ENCODE measurements at regions not wholly inside any gene's neighbourhood (a gene's known extent, or its start where the extent isn't known, plus 50 kb on each side); places are given as distances from the start of the nearest gene placed in this dataset.
A peak's percentile ranks its signal among the peaks of the same experiment; 100 is the strongest.

DNA sequence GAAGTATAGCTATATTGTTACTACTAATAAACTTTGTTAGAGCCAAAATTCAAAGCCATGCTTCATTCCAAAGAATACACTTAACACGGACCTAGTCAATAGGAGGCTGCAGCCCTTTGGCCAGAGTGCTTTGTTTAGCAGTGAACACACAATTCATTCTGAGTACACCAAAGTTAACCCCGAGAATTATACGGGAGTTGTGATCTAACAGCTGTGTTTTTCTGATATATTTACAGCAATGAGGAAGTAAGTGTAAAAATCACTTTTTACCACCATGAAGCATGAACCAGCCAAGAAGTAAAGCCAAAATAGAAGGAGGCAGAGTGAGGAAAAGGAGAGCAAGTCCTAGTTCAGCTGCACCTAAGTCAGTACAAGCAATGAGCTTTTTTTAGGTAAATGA, 156.8 kb upstream of the PDE3A start:
- TF ChIP-seq POLR2A (IDR thresholded peaks at IDR 0.05), result no peak
- no peak for TF ChIP-seq CTCF (IDR thresholded peaks at IDR 0.05)
- intact Hi-C loops (cut with DNase I), result no loop called here
- H3K27me3 ChIP-seq, result no peaks in the 10 kb centered on the region
- peaks cover 19 to 46% (median 26%) of the 10 kb centered on the region in 3 donors for H3K4me1 ChIP-seq
- H3K27ac ChIP-seq, result peak overlapping the region in 3 of 4 donors; percentile 81 to 85 (median 84)
- H3K9me3 ChIP-seq, result no peaks in the 10 kb centered on the region
- no peak for DNase-seq
- 17 to 31% methylated on average over 3 of the region's 3 CpGs for WGBS, 2 donors
- H3K36me3 ChIP-seq, result no peaks in the 10 kb centered on the region
- no peak overlapping the region for H3K4me3 ChIP-seq

DNA sequence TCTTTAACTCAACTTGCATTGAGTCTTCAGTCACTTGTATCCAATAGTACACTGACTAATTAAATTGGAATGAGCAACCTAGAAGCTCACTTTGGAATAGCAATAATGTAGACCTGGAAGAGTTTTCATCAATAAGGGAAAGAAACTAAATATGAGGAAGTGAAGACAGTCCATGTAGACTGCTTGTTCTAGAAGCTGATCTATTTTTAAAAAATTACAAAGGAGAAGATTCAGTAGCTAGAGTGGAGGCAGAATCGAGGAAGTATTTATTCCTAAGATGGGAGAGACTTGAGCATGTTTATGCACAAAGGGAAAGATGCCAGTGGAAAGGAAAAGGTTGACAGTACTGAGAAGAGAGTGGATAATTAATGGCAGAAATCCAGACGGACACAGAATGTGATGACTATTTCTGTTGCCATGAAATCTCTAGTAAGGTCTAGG, 156.3 kb upstream of the PDE3A start:
- no peak for DNase-seq
- peaks cover 19 to 46% (median 26%) of the 10 kb centered on the region in 3 donors for H3K4me1 ChIP-seq
- peak overlapping the region in 2 of 4 donors; percentile 12 to 50 for H3K4me3 ChIP-seq
- H3K9me3 ChIP-seq, result no peaks in the 10 kb centered on the region
- H3K36me3 ChIP-seq, result no peaks in the 10 kb centered on the region
- 0 to 9% methylated on average over 2 of the region's 2 CpGs for WGBS, 2 donors
- TF ChIP-seq POLR2A (IDR thresholded peaks at IDR 0.05), result no peak
- TF ChIP-seq CTCF (IDR thresholded peaks at IDR 0.05), result no peak
- intact Hi-C loops (cut with DNase I), result no loop called here
- no peaks in the 10 kb centered on the region for H3K27me3 ChIP-seq
- H3K27ac ChIP-seq, result peak overlapping the region; percentile 6 to 85 (median 82)

DNA sequence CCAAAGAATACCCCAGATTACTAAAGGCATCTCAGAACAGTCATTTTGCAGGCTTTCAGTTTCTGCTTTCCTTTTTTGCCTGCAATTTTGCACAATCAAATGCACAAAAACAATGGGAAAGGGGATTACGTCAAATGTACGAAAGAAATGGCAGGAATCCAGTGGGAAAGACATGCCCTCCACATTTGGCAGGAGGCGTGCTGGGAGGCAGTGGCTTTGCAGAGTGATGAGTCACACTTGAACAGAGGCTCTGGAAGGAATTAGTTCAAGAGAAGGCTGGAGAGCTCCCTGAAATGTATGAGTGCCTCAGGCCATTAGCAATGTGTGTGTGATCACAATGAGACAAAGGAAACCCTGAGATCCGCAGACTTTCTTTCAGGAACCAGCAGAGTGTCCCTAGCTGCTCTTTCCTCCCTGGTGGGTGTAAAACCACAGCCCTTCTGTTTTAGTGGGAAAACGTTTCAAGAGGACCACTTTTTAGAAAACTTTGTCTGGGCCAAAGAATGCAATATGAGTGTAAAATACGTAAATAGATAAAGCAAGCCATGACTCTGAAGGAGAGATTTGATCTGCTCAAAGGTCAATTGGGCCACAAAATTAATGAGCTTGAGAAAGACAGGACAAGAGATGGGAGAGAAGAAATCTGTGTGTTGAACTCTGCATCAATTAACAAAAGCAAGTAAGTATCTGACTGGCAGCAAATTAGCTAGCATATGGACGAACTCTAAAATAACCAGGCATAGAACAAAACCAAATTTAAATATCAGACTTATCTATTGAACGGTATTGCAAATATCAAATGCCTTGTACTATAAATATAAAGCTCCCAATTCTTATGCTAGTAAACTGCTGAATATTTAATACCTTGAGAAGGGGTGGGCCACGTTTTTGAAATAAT, 155.4 kb upstream of the PDE3A start:
- H3K9me3 ChIP-seq, result no peaks in the 10 kb centered on the region
- 21 to 26% methylated on average over 9 of the region's 9 CpGs for WGBS, 2 donors
- H3K27ac ChIP-seq, result peak overlapping the region; percentile 49 to 85 (median 82)
- TF ChIP-seq CTCF (IDR thresholded peaks at IDR 0.05) (no peak), POLR2A (IDR thresholded peaks at IDR 0.05) (no peak)
- peaks cover 19 to 46% (median 26%) of the 10 kb centered on the region in 3 donors for H3K4me1 ChIP-seq
- H3K4me3 ChIP-seq, result peak overlapping the region in 3 of 4 donors; percentile 12 to 50 (median 15)
- intact Hi-C loops (cut with DNase I), result no loop called here
- H3K36me3 ChIP-seq, result no peaks in the 10 kb centered on the region
- no peaks in the 10 kb centered on the region for H3K27me3 ChIP-seq
- peak; percentile 8 for DNase-seq

GRCh38 chr12:20213723-20214625, 154.4 kb upstream of the PDE3A start:
- Histone ChIP-seq H3K27me3 (no peaks in the 10 kb centered on the region), H3K9me3 (no peaks in the 10 kb centered on the region), H3K4me1 (peaks cover 19 to 44% (median 26%) of the 10 kb centered on the region in 3 donors), H3K36me3 (no peaks in the 10 kb centered on the region), H3K4me3 (no peak overlapping the region), H3K27ac (peak overlapping the region in 3 of 4 donors; percentile 20 to 85 (median 84))
- TF ChIP-seq CTCF (IDR thresholded peaks at IDR 0.05) (no peak), POLR2A (IDR thresholded peaks at IDR 0.05) (no peak)
- intact Hi-C loops (cut with DNase I), result no loop called here
- DNase-seq, result no peak
- WGBS, 2 donors, result 44 to 46% methylated on average over 7 of the region's 7 CpGs
